GM18868 (cell line): ENCODE measurements at regions not wholly inside any gene's neighbourhood (a gene's known extent, or its start where the extent isn't known, plus 50 kb on each side); places are given as distances from the start of the nearest gene placed in this dataset.

Experiments used
- ATAC-seq: cut with Tn5 transposase; IDR thresholded peaks from one replicate; pipeline ENCODE4 v1.9.1; 2021; ENCODE audit warnings: mild to moderate bottlenecking, moderate library complexity; ENCODE audit not compliant: unreplicated experiment

DNA sequence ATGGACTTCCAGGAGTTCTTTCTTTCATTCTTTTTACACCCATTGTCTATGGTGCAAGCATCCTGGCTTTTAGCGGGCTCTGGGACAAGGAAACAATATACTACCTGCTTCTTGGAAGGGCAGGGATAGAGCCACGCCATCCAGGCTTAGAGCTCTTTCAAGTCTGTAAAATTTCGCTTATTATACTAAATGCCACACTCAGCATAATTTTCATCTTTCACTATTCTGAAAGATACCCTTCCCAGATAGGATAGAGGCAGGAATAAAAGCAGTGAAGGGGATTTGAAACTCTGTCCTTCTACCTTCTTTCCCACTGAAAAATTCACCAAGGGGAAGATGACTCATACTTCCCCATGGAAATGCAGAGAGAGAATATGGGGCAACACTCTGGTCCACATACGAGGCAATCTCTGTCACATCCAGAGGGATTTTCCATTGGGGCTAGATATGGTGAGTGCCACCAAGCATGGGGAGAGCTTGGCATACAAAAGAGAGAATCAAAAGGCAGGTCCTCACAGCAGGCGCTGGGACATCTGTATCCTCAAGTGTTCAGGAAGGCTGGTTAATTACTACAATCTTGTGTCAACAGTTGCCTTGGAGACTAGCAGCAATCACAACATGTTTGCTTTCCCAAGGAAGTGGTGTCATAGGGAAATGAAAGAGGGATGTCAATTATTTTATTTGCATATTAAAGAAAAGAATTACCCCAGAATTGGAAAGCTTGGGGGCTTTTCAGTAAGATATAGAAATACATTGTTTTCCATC, 127.6 kb downstream of the TDRD15 start:
- ATAC-seq, result no peak

DNA sequence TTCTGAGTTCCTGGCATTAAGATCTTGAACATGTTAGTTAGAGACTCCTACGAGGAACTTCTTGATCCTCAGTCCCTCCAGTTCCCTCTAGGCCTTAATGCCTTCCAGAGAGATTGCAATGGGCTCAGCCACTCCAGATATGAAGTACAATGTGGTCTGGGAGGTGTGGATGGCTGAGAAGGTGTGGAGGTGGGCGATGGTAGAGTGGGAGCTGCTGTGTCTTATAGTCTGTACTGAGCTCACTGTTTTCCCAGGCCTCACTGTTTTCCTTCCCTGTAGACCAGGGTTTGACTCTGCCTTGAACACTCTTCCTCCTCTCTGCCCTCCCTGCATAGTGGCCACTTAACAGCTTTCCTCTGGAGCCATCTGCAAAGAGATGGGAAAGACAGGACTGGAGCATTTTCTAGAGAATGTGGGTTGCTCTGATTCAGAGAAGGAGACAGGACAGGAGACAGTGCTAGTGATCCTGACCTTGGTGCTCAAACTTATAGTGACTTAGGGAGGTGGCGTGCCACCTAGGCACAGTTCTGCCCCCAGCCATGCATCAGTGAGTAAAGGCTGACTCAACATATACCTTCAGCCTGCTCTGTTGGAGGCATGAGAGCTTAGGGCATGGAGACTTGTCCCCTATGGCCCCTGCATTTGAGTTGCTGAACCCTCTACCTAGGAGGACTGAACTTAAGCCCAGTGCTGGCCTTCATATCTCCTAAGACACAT, 129.7 kb downstream of the TDRD15 start:
- ATAC-seq, result no peak

DNA sequence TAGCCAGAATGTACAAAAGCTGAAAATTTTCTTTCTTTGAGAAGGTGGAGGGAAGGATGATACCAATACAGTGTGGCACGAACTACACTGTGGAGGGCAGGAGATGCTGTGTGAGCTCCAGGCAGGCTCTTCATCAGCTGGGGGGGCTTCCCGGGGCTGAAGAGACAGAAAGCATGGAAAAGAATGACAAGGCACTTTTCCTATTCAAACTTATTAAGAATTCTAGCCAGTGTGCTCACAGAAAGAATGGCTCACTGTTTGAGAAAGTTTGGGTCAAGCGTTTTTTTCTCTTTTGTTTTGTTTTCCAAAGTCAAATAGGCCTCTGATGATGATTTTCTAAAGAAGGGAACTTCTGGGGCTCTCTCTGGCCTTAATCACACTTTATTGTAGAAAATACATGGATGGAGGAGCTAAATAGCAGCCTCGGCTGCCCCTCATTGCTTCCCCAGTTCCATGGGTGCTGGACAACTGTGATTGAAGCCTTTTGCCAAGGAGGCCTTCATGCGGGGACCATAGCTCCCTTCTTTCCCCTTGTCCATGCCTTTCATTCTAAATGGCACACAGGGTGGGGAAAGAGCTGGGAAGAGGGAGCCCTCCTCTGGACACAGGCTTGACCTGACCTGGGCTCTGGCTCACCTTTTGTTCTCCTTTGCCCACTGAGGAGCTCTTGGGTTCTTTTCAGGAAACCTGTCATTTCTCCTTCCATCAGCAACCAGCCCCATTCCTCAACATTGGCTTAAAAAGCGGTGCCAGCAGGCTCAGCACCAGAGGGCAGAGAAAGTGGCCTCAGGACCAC, 130.6 kb downstream of the TDRD15 start:
- no peak for ATAC-seq

DNA sequence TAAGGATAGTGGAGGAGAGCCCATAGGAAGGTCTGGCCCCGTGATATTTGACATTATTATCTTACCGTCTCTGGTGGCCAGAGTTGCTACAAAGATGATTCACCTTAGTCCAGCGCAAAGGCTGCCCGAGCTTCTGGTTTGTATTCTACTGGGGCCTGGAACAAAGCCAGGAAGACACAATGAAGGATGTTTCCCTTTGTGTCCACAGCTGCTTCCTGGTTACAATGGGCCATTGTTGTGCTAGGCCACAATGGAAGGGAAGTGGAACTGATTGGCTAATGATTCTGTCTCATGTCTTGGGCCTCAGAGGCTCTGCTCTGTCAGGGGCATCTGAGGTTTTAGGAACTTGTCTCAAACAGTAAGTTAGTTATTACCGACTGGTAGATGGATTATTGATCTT, 132.2 kb downstream of the TDRD15 start:
- ATAC-seq, result peak; percentile 91

DNA sequence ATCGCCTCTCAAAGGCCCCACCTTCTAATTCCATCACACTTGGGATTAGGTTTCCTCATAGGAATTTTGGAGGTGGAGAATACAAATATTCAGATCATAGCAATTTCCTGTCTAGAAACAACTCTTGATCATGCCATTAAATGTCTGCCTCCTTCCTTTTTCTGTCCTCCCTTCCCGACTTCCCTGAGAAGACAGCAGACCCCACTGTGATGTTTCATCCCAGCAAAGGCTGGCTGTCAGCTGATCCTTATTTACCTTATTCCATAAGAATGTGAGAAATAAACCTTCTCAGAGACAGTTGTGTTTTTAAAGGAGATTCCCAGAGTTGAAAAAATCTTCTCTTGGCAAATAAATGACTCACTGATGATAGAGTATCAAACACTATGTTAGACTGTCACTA, 133.9 kb downstream of the TDRD15 start:
- no peak for ATAC-seq

DNA sequence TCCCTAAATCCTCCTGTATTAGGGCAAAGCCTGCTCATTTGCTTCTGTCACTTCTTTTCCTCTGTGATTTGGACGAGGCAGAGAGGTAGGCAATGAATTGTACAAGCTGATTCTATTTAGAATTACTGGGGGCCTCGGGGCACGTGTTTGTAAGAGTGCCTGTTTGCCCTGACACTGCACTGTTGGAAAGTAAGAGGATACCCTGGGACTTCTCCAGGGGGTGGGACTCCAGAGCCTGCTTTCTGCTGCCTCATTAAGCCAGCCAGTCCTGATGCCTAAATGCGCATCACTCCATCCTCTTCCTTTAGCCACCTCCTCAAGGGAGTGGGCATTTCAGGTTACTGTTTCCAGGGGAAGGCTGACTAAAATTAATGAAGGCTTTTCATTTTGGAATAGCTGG, 134.3 kb downstream of the TDRD15 start:
- ATAC-seq, result no peak

DNA sequence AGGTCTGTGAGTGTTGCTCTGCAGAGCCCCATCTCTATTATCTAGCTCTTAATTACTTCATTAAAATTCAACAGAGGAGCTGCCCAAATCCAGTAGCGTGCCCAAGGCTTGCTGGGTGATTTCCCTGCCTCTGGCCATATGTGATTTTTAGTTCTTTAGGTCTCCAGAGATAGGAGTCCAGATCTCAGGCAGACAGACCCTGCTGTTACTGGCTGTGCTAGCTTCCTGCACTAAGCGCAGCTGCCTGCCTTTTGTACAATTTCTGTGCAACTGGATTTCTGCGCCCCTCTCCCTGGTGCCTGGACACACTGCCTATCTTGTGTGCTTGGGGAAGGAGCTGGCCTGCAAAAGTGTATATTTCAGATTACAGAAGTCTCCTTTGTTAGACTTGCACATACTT, 136.5 kb downstream of the TDRD15 start:
- no peak for ATAC-seq

DNA sequence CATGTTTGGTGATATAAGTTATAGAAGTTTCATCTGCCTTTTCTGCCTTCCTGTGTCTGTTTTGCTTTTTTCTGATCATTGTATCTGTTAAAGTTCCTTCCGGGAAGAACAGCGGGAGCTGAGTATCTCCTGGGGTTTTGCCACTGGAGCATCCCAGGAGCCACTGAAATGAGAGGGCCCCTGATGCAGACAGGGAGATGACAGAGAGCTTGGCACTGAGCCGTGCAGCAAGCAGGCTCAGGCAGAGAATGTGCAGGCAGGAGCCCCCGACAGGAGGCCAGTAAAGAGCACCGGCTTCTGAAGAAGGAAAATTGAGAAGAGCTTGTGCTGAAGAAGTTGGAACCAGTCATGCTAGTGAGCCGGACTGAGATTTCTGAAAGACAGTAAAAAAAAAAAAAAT, 137.8 kb downstream of the TDRD15 start:
- ATAC-seq, result no peak

DNA sequence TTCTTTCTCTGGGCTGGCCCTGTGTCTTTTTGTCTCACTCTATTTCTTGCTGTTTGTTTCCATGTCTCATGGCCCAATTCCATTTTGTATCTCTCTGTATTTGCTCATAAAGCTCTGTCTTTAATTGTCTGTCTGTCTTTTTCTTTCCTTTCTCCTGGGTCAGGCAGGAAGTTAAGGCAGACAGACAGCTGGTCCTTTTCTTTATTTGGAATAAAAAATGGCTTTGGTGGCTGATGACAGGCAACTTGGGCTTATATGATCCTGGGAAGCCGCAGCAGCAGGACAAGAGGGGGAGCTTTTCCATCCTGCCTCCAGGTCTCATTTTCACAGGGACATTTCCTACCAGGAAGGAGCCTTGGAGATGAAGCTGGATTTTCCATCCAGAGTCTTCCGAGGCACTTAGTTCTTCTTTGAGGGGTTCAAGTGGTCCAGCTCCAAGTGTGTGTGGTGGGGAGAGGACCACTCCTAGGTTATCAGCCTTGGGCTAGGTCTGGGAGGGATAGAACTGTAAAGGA, 138.7 kb downstream of the TDRD15 start:
- ATAC-seq, result no peak

DNA sequence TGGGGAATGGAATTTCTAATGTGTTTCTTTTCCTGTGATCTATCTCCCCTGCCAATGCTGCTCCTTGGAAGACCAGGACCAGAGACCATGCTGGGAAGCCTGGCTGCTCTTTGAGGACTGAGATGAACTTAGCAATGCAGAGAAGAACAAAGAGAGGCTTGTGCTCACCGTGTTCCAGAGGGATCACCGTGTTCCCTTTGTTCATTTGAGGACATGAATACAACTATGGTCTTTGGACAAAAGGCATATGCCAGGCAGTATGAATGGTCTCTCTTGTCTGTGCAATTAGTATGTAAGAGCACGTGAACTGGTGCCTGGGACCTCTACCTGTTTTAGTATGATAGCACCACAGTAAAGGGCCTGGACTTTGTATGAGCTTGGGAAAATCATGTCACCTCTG, 139.9 kb downstream of the TDRD15 start:
- ATAC-seq, result no peak

DNA sequence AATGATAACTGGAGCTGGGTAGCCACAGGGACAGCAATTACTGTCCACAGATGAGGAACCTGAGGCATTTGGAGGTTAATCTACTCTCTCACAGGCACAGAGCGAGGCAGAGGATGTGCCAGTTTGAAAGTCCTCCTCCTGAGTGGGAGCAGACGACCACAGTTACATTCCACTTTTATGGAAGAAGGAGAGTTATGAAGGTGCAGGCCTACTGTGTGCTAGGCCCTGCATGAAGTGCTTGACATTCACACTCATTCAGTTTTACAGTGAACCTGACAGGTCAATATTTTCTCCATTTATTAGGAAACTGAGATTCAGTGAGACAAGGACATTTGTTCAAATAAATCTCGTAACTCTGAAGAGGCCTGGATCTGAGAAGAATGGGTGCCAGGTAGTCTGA, 142.0 kb downstream of the TDRD15 start:
- no peak for ATAC-seq

DNA sequence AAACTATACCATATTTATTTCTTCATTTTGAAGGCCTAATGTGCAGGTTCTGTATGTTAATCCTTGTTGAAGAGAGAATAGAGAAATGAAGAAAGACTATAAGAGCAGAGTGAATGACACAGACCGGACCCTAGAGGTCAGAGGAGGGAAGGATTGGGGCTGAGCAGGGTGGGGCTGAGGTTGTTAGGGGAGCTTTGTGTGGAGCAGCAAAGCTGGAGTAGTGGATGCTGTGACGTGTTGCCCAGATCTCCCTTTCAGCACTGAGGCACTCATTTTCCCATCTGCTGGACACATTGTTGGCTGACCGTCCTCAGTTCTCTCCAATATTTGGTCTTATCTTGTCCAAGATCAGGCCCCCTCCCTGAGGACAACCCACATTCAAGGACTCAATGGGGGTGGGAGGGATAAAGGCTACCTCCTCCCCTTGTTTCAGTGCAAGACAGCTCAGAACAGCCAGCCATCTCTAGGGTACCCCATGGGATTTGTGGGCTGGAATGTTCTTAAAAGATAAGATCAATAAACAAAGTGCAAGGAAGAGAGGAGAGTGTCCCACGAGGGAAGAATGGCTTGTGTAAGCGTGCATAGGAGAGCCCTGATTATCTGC, 143.6 kb downstream of the TDRD15 start:
- no peak for ATAC-seq

DNA sequence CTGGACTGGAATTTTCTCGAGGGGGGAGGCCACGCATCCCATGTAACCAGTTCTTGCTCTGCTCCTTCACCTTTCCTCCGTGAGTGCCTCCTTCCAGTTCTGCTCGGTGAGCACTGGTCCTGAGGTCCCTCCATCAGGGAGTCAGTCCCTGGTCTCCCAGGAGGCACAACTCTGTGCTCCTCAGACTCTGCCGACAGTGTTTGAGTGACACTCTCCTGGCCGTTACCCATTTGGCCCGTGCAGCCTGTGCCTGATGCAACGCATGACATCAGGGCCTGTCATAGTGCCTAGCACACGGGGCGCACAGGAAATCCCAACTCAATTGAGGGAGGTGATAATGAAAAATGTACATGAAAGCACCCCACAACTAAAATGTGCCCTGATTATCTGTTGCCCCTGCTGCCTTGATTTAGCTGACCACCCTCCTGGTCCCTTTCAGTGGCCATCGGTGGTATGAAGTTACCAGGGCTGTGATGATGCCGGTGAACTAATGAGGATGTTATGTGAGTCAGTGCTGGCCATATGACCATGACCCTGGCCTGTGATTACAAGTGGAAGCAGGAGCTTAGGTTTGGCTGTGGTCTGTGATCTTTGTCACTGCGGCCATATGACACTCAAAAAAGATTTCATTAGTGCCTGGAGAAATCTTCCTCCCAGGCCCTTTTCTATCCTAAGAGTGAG, 144.6 kb downstream of the TDRD15 start:
- no peak for ATAC-seq

DNA sequence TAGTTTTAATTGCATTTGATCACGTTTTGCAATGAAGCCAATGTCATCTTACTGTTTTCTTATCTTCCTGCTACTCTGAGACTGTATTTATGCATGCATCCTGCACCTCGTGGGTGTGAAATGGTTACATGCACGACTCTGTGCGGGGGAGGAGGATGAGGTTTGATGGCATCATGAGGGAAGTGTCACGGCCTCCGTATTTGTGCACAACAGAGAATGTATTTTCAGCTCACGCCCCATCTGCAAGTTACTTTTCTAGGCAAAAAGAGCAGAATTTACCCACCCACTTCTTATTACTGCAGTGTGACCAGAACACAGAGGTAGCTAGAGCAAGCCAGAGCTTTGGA, 145.1 kb downstream of the TDRD15 start:
- peak; percentile 46 for ATAC-seq

DNA sequence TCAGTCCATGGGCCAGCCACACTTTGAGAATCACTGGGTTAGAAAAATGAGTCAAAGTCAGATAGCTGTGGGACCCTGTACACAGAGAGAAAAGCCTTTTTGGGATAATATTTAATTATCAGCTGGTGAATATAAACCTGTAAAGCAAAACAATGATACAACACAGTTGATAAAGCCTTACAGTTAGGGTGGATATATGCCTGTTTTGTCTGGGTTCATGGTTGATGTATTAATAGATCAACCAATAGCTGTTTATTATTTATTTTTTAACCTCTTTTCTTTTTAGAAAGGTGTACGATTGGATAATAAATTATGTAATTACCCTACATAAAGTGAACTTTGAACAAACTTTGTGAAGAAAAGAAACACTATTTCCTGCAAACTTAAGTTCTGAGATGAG, 145.6 kb downstream of the TDRD15 start:
- no peak for ATAC-seq

DNA sequence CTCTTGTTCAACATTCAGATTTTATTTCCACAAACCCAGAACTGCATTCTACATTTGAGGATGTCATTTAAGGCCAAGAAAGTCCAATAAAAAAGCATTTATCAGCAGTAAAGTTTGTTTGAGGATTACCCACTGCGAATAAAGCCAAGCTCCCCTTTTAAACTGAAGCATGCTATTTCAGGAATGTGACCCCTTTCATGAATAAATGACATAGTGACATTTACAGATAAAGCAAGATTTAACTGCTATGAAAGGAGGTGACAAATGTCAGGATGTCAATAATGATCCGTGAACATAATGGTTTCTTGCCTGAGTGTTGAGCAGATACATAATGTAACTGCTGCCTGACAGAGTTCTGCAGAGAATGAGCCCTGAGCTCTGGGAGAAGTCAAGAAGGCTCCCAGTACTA, 146.3 kb downstream of the TDRD15 start:
- no peak for ATAC-seq

DNA sequence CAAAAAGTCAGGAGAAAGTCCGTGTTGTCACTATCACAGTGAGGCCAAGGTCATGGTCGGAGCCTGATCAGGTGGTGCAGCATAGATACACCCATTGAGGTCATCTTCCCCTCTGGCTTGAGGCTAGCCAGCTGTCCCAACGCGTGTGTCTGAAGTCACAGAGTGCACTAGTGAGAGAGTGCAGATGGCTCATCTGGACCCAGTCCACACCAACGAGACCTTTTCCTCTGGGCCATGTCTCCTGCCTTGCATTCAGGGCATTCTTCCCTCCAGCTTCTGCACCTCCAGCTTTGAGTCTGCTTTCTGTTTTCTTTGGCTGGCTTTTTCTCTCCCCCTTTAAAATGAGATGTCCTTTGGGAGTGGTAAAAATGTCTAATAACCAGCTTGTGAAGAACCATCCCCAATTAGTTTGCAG, 146.9 kb downstream of the TDRD15 start:
- ATAC-seq, result no peak

DNA sequence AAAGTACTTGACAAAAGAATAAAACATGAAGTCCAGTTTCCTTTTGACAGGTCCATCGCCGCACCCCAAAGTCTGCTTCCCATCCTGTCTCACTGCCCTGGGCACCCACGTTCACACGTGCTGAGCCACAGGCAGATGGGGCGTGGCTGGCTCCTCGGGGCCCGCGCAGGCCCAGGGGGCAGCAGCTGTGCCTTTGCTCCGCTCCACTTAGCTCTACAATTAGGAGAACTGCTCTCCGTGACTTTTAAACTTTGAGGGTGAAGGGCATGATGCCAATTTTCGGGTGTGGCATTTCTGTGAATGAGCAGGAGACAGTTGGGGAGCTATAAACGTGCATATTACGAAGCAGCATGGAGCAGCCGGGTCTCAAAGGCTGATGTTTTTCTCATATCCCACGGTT, 152.4 kb downstream of the TDRD15 start:
- ATAC-seq, result no peak

DNA sequence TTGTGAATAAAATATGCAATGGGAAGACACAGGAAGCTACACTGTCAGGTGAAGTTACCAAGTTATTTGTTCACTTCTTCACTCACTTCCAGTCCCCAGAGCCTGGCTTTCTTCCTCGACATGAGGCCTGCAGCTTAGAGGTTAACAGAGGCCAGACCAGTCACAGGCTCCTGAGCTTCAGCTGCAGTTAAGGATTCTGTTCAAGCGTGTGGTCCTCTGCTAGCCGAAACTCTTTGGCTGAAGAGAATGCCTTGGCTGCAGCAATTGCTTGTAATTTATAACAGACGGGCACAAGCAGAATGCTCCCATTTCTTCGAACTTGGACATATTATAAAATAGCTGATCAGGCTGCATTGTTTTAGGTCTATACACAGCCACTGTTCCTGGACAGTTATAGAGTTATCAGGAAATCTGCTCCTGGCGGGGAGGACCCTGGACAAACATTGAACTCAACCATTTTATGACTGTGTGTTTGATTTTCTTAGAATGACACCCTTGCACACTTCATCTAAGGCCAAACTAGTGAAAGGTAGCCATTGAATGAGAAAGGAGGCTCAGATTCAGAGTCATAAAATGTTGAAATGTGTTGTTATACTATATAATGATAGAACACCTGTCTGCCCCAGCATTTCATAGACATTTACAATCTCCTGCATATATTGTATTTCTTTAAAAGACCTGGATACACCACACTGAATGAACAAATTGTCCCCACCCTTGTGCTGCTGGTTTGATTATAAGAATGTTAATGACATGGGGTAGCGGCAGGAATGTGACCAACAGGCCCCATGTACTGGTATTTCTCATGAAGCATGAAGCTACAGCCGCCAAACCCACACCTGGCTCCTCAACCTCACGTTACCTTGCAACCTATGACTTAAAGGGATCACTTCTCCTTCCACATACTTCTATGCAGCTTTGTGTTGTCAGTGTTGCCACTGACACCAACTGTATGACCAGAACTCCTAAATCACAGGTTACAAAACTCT, 153.6 kb downstream of the TDRD15 start:
- ATAC-seq, result no peak

DNA sequence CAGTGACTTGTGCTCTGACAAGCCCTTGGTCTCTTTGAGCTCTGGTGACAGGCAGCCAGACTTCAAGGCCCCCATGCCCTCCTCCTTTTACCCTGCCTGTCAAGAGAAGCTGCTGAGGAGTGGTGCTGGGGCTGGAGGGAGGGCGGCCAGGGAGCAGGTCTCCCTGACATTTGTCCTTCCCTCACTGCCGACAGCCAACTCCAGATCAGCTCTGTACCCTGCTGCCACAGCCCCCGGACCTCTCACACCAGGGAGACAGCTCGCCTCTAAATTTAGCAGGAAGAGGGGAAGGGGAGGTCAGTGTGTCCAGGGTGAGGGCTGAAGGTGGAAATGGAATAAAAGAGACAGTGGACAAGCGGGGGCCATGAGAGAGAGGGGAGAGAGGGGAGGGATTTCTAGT, 155.8 kb downstream of the TDRD15 start:
- ATAC-seq, result no peak
